ENCODE measurements at regions not wholly inside any gene's neighbourhood (a gene's known extent, or its start where the extent isn't known, plus 50 kb on each side); places are given as distances from the start of the nearest gene placed in this dataset.

- TF ChIP-seq CTCF (conservative IDR thresholded peaks at IDR 0.05; ENCODE audit: low read length), result no peak
- TF ChIP-seq EZH2phosphoT487 (IDR thresholded peaks at IDR 0.05; ENCODE audit: borderline replicate concordance, low read depth, low read length), result no peak
Observed at GRCh38 chr6:126600258-126600916, 260.5 kb downstream of the CENPW start.
